ENCODE measurements at regions not wholly inside any gene's neighbourhood (a gene's known extent, or its start where the extent isn't known, plus 50 kb on each side); places are given as distances from the start of the nearest gene placed in this dataset.

- TF ChIP-seq CTCF (IDR thresholded peaks at IDR 0.05) (no peak), POLR2AphosphoS5 (IDR thresholded peaks at IDR 0.05) (no peak), EP300 (IDR thresholded peaks at IDR 0.05) (no peak)
Observed at GRCh38 chr11:114775875-114776621, 97.7 kb downstream of the NXPE2 start.

Measured in upper lobe of left lung (tissue), 4 donors.